GM12875 (cell line): ENCODE measurements at regions not wholly inside any gene's neighbourhood (a gene's known extent, or its start where the extent isn't known, plus 50 kb on each side); places are given as distances from the start of the nearest gene placed in this dataset.

Experiments
- H3K4me3 ChIP-seq: one replicate; pipeline ENCODE4 v1.5.1; 2011; ENCODE audit warnings: low read depth, low read length, control low read depth
- TF ChIP-seq, protein P1 (sequence below): IDR thresholded peaks from 2 replicates; pipeline ENCODE4 v1.5.1; 2011; ENCODE audit warnings: low read depth, mild to moderate bottlenecking, control low read depth, inconsistent platforms, low read length, moderate library complexity, borderline replicate concordance; ENCODE audit not compliant: insufficient read depth

DNA sequence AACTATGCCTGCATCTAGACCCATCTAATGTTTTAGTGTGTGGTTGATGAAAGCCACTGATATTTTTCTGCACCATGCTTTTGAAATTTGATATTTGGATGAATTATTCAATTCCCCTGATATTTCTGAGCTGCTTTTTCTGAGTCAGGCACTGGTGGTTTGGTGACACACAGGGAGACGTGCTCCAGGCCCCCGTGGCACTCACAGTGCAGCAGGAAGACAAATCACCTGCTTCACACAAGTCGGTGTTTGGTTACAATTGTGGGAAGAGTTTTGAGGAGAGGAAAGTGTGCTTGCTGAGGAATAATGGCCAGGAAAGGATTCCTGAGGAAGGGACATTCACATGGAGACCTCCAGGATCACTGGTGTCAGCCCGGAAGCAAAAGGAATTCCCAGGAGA, 179.7 kb downstream of the ACKR3 start:
- TF ChIP-seq, protein P1, sequence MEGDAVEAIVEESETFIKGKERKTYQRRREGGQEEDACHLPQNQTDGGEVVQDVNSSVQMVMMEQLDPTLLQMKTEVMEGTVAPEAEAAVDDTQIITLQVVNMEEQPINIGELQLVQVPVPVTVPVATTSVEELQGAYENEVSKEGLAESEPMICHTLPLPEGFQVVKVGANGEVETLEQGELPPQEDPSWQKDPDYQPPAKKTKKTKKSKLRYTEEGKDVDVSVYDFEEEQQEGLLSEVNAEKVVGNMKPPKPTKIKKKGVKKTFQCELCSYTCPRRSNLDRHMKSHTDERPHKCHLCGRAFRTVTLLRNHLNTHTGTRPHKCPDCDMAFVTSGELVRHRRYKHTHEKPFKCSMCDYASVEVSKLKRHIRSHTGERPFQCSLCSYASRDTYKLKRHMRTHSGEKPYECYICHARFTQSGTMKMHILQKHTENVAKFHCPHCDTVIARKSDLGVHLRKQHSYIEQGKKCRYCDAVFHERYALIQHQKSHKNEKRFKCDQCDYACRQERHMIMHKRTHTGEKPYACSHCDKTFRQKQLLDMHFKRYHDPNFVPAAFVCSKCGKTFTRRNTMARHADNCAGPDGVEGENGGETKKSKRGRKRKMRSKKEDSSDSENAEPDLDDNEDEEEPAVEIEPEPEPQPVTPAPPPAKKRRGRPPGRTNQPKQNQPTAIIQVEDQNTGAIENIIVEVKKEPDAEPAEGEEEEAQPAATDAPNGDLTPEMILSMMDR = no peak
- no peak overlapping the region for H3K4me3 ChIP-seq

DNA sequence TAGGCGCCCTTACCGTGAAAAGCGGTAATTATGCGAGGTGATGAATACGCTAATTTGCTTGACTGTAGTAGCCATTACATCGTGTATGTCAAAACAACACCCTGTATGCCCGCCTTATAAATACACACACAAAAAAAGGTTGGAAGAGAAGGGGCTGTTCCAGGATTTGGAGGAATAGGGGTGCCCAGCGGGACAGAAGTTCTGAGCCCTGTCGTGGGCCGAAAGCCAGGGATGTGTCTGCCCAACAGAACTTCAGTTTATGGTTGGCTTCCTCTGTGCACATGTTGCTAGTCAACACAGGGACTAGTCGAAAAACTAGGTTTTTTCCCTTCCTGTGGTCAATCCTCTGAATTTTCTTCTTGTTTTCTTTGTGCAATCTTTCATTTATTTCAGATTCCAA, 182.5 kb downstream of the ACKR3 start:
- TF ChIP-seq, protein P1 = no peak
- no peak overlapping the region for H3K4me3 ChIP-seq

DNA sequence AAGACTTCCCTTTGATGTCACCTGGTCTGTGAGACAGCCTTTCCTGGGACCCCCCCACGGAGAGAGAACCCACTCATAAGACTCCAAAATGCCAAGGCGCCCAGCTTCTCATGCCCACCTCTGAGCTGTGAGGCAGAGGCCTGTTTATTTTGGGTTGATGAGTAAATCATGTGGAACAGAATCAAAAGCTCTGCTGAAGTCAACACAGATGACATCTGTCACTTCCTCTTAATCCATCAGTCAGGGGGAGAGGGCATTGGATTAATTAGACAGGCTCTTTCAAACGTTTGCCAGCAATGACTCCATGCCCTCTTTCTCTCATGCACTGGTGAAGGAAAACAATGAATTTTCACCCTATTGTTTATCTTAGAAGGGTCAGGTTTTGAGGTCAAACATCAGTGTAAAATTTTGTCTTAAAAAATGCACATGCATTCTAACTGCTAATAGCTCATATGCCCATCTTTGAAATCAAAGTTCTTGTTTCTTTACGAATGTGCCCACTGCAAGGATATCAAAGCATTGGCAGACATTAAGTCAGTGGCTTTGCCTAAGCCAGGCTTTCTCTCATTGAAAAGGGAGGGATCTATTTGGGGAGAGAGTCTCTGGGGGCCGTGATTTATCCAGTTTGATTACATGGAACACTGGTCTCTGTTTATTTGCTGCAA, 184.1 kb downstream of the ACKR3 start:
- H3K4me3 ChIP-seq = no peak overlapping the region
- TF ChIP-seq, protein P1 = no peak

DNA sequence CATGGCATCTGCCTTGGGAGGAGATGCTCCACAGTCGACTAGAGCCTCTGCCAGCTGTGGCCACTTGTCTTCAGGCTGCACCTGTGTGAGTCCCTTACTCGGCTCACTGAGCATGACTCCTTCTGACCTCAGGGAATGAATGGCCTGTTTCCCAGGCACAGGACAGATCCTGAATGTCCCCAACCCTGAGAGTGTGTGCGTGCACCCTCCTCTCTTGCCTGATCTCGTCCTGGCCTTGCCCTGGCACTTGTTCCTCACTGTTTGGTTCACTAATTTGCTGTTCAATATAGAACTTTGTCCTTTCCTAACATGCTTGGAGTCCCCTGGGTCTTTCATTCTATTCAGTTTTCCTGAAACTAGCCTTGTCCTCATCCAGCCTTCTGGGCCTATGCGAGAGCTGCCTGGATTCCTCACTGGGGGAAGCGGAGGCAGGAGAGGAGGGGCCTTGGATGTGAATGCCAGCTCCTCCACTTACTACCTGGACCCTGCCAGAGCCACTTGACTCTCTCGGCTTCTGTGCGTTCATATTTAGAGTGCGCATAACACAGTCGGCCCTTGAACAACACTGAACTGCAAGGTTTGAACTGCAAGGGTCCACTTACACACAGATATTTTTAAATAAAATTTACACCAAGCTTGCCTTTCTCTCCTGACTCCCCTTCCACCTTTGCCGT, 184.8 kb downstream of the ACKR3 start:
- no peak overlapping the region for H3K4me3 ChIP-seq
- TF ChIP-seq, protein P1 = no peak

DNA sequence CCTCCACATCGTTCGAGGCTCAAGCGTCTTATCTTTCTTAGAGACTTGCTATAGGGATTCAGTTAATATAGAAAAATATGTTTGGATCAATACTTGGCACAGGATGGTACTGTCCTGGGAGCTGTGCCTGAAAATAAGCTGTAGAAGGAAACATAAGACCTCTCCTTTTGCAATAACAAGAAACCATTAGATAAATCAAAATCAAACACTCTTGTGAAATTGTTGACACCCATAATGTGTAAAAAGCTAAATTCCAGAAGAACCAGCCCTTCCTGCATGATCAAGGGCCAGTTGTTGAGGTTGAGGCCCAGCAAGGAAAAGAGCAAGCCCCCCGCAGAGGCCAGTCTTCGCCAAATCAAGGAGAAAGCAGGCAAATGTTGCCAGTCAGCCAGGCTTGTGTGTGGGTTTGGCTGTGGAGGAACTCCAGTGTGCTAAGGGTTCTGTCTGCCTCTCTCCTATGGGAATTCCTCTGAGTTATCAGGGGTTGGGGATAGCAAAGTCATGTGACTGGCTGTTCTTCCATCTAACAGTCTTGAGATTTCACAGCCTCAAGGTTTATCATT, 185.7 kb downstream of the ACKR3 start:
- no peak overlapping the region for H3K4me3 ChIP-seq
- TF ChIP-seq, protein P1 = no peak

DNA sequence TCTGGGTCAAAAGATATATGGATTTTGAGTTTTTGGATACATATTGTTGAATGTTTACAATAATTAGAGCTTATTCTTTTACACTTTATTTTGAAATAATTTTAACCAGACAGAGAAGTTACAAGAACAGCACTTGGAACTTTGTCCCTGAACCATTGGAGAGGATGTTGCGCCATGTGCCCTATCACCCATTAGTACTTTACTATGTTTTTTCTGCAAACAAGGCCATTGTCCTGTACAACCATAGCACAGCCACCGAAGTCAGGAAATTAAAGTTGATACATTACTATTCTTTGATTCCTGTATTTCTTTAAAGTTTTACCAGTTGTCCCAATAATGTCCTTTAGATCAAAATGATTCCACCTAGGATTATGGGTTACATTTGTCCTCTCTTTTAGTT, 188.8 kb downstream of the ACKR3 start:
- TF ChIP-seq, protein P1 = no peak

DNA sequence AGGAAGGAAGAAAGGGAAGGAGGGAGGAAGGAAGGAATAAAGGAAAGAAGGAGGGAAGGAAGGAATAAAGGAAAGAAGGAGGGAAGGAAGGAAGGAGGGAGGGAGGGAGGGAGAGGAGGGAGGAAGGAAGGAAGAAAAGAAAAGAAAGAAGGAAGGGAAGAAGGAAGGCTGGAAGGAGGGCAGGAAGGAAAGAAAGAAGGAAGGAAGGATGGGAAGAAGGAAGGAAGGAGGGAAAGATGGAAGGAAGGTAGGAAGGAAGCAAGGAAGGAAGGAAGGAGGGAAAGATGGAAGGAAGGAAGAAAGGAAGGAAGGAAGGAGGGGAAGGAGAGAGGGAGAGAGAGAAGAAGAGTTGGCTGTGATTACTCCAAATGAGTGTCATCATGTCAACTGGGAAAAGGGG, 190.6 kb downstream of the ACKR3 start:
- TF ChIP-seq, protein P1 = no peak
- no peak overlapping the region for H3K4me3 ChIP-seq

More for the DNA sequence above, 188.8 kb downstream of the ACKR3 start:
- H3K4me3 ChIP-seq = no peak overlapping the region
